Large intestine (tissue), 3 donors: ENCODE measurements at regions not wholly inside any gene's neighbourhood (a gene's known extent, or its start where the extent isn't known, plus 50 kb on each side); places are given as distances from the start of the nearest gene placed in this dataset.

Experiments used
- DNase-seq, 2 donors: peaks; one replicate each; pipeline versions ENCODE4 v3.0.0 to v3.0.0-alpha.2; 2013
- H3K27ac ChIP-seq: one replicate; pipeline ENCODE4 v1.5.1; 2013; ENCODE audit warnings: low read length
- H3K27me3 ChIP-seq: 2 replicates; pipeline ENCODE4 v1.6.1; 2013; ENCODE audit warnings: low read length; ENCODE audit not compliant: control insufficient read depth, insufficient read depth
- H3K36me3 ChIP-seq: 2 replicates; pipeline ENCODE4 v1.6.1; 2013; ENCODE audit warnings: low read length; ENCODE audit not compliant: control insufficient read depth, insufficient read depth
- H3K4me1 ChIP-seq: one replicate; pipeline ENCODE4 v1.6.1; 2013; ENCODE audit warnings: low read length; ENCODE audit not compliant: control insufficient read depth, insufficient read depth
- H3K4me3 ChIP-seq: one replicate; pipeline ENCODE4 v1.5.1; 2013; ENCODE audit warnings: low read length
- H3K9me3 ChIP-seq: one replicate; pipeline ENCODE4 v1.6.1; 2013; ENCODE audit warnings: mild to moderate bottlenecking, low read depth, low read length, moderate library complexity; ENCODE audit not compliant: control insufficient read depth
- WGBS: methylation state at CpG from one replicate; pipeline ENCODE4 v1.1.5; 2013; ENCODE audit warnings: low lambda C conversion rate; ENCODE audit not compliant: insufficient coverage; 5-methylcytosine and 5-hydroxymethylcytosine counted together

GRCh38 chr6:101011186-101011585 is 130.1 kb upstream of the ASCC3 start:
- Histone ChIP-seq H3K27ac (no peak overlapping the region), H3K4me1 (peaks cover 2% of the 10 kb centered on the region), H3K9me3 (no peaks in the 10 kb centered on the region), H3K27me3 (no peaks in the 10 kb centered on the region), H3K36me3 (no peaks in the 10 kb centered on the region), H3K4me3 (no peak overlapping the region)
- peak; percentile 16 to 59 for DNase-seq
- WGBS: 46% methylated on average over 2 of the region's 2 CpGs

- Histone ChIP-seq H3K9me3 (no peaks in the 10 kb centered on the region), H3K4me1 (peaks cover 2% of the 10 kb centered on the region), H3K27ac (no peak overlapping the region), H3K4me3 (no peak overlapping the region), H3K36me3 (no peaks in the 10 kb centered on the region), H3K27me3 (no peaks in the 10 kb centered on the region)
- WGBS: no CpG with 5 or more reads among the region's 2 CpGs
- DNase-seq: no peak
Measured at GRCh38 chr6:101013612-101014195, 132.6 kb upstream of the ASCC3 start.

- DNase-seq: peak; percentile 33 to 72
- H3K4me1 ChIP-seq: peaks cover 2% of the 10 kb centered on the region
- no peaks in the 10 kb centered on the region for H3K9me3 ChIP-seq
- no peak overlapping the region for H3K4me3 ChIP-seq
- no CpG with 5 or more reads among the region's 1 CpG for WGBS
- no peaks in the 10 kb centered on the region for H3K27me3 ChIP-seq
- H3K27ac ChIP-seq: no peak overlapping the region
- no peaks in the 10 kb centered on the region for H3K36me3 ChIP-seq
Measured at GRCh38 chr6:101015541-101015940, 134.4 kb upstream of the ASCC3 start.

- WGBS: no CpG with 5 or more reads among the region's 3 CpGs
- Histone ChIP-seq H3K9me3 (no peaks in the 10 kb centered on the region), H3K4me1 (peaks cover 2% of the 10 kb centered on the region), H3K27me3 (no peaks in the 10 kb centered on the region), H3K36me3 (no peaks in the 10 kb centered on the region), H3K27ac (no peak overlapping the region), H3K4me3 (no peak overlapping the region)
- no peak for DNase-seq
Measured at GRCh38 chr6:101016163-101016562, 135.0 kb upstream of the ASCC3 start.

- no peak for DNase-seq
- no CpG with 5 or more reads among the region's 3 CpGs for WGBS
- no peaks in the 10 kb centered on the region for H3K9me3 ChIP-seq
- no peaks in the 10 kb centered on the region for H3K36me3 ChIP-seq
- H3K4me1 ChIP-seq: peaks cover 2% of the 10 kb centered on the region
- H3K27ac ChIP-seq: no peak overlapping the region
- no peaks in the 10 kb centered on the region for H3K27me3 ChIP-seq
- H3K4me3 ChIP-seq: no peak overlapping the region
Measured at GRCh38 chr6:101018157-101018556, 137.0 kb upstream of the ASCC3 start.

GRCh38 chr6:101021504-101021903 is 140.4 kb upstream of the ASCC3 start:
- DNase-seq: no peak
- Histone ChIP-seq H3K4me1 (no peaks in the 10 kb centered on the region), H3K27ac (no peak overlapping the region), H3K36me3 (no peaks in the 10 kb centered on the region), H3K4me3 (no peak overlapping the region), H3K9me3 (no peaks in the 10 kb centered on the region), H3K27me3 (no peaks in the 10 kb centered on the region)

- H3K27ac ChIP-seq: no peak overlapping the region
- H3K36me3 ChIP-seq: no peaks in the 10 kb centered on the region
- no peaks in the 10 kb centered on the region for H3K4me1 ChIP-seq
- no peaks in the 10 kb centered on the region for H3K9me3 ChIP-seq
- no peaks in the 10 kb centered on the region for H3K27me3 ChIP-seq
- H3K4me3 ChIP-seq: no peak overlapping the region
- DNase-seq: no peak
- WGBS: 100% methylated on average over 1 of the region's 4 CpGs
Measured at GRCh38 chr6:101042966-101043365, 161.8 kb upstream of the ASCC3 start.

GRCh38 chr6:101058296-101058695 is 177.2 kb upstream of the ASCC3 start:
- DNase-seq: no peak
- Histone ChIP-seq H3K27me3 (no peaks in the 10 kb centered on the region), H3K36me3 (no peaks in the 10 kb centered on the region), H3K4me3 (no peak overlapping the region), H3K27ac (no peak overlapping the region), H3K9me3 (no peaks in the 10 kb centered on the region), H3K4me1 (no peaks in the 10 kb centered on the region)
- no CpG with 5 or more reads among the region's 1 CpG for WGBS

GRCh38 chr6:101066481-101066880 is 185.4 kb upstream of the ASCC3 start:
- Histone ChIP-seq H3K36me3 (no peaks in the 10 kb centered on the region), H3K27ac (no peak overlapping the region), H3K4me1 (no peaks in the 10 kb centered on the region), H3K4me3 (no peak overlapping the region), H3K9me3 (peaks cover 9% of the 10 kb centered on the region), H3K27me3 (no peaks in the 10 kb centered on the region)
- WGBS: no CpG with 5 or more reads among the region's 12 CpGs
- no peak for DNase-seq

- DNase-seq: no peak
- H3K4me3 ChIP-seq: no peak overlapping the region
- no peaks in the 10 kb centered on the region for H3K36me3 ChIP-seq
- no peak overlapping the region for H3K27ac ChIP-seq
- H3K9me3 ChIP-seq: peaks cover 9% of the 10 kb centered on the region
- no peaks in the 10 kb centered on the region for H3K4me1 ChIP-seq
- H3K27me3 ChIP-seq: no peaks in the 10 kb centered on the region
Measured at GRCh38 chr6:101069191-101069795, 188.2 kb upstream of the ASCC3 start.

- DNase-seq: no peak
- Histone ChIP-seq H3K9me3 (peaks cover 9% of the 10 kb centered on the region), H3K27ac (no peak overlapping the region), H3K4me1 (no peaks in the 10 kb centered on the region), H3K27me3 (no peaks in the 10 kb centered on the region), H3K4me3 (no peak overlapping the region), H3K36me3 (no peaks in the 10 kb centered on the region)
- WGBS: no CpG with 5 or more reads among the region's 23 CpGs
Measured at GRCh38 chr6:101070044-101070608, 189.0 kb upstream of the ASCC3 start.
